ENCODE measurements at regions not wholly inside any gene's neighbourhood (a gene's known extent, or its start where the extent isn't known, plus 50 kb on each side); places are given as distances from the start of the nearest gene placed in this dataset.
A peak's percentile ranks its signal among the peaks of the same experiment; 100 is the strongest.

- no peak overlapping the region for H3K27ac ChIP-seq
- H3K4me1 ChIP-seq, result no peaks in the 10 kb centered on the region
- H3K4me3 ChIP-seq, result no peak overlapping the region
- no peak for DNase-seq (ENCODE audit: low spot score)
- Mint-ChIP-seq H3K27me3 (ENCODE audit: insufficient read depth, low read depth) (peaks cover 3% of the 10 kb centered on the region), H3K36me3 (no peaks in the 10 kb centered on the region), H3K27ac (no peak overlapping the region), H3K9me3 (no peaks in the 10 kb centered on the region), H3K4me3 (no peak overlapping the region), H3K4me1 (no peaks in the 10 kb centered on the region)
- no peak overlapping the region for H2AFZ ChIP-seq (replicated peaks)
- no peaks in the 10 kb centered on the region for H3F3A ChIP-seq (ENCODE audit: low read depth)
- no peaks in the 10 kb centered on the region for H3K9me3 ChIP-seq (ENCODE audit: low read depth)
- H3K9ac ChIP-seq, result no peak overlapping the region
- H3K79me2 ChIP-seq (ENCODE audit: low read depth), result no peaks in the 10 kb centered on the region
- no peaks in the 10 kb centered on the region for H4K20me1 ChIP-seq (ENCODE audit: low read depth)
- H3K36me3 ChIP-seq, result no peaks in the 10 kb centered on the region
- no peak for TF ChIP-seq EZH2 (IDR thresholded peaks at IDR 0.05)
- no peak for TF ChIP-seq CTCF (IDR thresholded peaks at IDR 0.05)
- no peak for TF ChIP-seq EZH2phosphoT487 (IDR thresholded peaks at IDR 0.05)
- peaks cover 27% of the 10 kb centered on the region for H3K27me3 ChIP-seq
- no peak overlapping the region for H3K4me2 ChIP-seq
Measured at GRCh38 chr14:37707716-37708115, 112.3 kb downstream of the TTC6 start.

DNA sequence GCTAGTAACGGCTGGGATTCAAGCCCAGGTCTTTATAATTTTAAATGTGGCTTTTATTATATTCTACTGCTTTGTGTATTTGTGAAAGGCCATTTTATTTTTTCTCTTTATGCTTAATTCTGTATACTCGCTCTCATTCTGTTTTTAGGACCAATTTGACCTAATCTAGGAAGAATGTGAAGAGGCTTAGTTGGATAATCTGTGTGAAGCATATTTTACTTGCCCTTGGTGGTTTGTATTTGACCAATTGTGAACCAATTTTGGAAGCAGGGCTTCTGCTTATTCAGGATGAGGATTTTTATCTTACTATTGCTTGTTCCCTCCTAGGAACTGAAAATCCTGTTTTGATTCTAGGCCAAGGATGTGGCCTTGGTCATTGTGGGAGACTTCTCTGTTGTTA lies 113.1 kb downstream of the TTC6 start:
- Histone ChIP-seq H3K27ac (no peak overlapping the region), H3K27me3 (peaks cover 25% of the 10 kb centered on the region), H3K4me2 (no peak overlapping the region), H3K9ac (no peak overlapping the region), H2AFZ (replicated peaks) (no peak overlapping the region), H4K20me1 (ENCODE audit: low read depth) (no peaks in the 10 kb centered on the region), H3F3A (ENCODE audit: low read depth) (no peaks in the 10 kb centered on the region), H3K79me2 (ENCODE audit: low read depth) (no peaks in the 10 kb centered on the region), H3K9me3 (ENCODE audit: low read depth) (no peaks in the 10 kb centered on the region), H3K4me1 (no peaks in the 10 kb centered on the region), H3K4me3 (no peak overlapping the region), H3K36me3 (no peaks in the 10 kb centered on the region)
- Mint-ChIP-seq H3K36me3 (no peaks in the 10 kb centered on the region), H3K27me3 (ENCODE audit: insufficient read depth, low read depth) (peaks cover 3% of the 10 kb centered on the region), H3K4me3 (no peak overlapping the region), H3K9me3 (no peaks in the 10 kb centered on the region), H3K27ac (no peak overlapping the region), H3K4me1 (no peaks in the 10 kb centered on the region)
- TF ChIP-seq EZH2 (IDR thresholded peaks at IDR 0.05), result no peak
- no peak for TF ChIP-seq CTCF (IDR thresholded peaks at IDR 0.05)
- no peak for DNase-seq (ENCODE audit: low spot score)

DNA sequence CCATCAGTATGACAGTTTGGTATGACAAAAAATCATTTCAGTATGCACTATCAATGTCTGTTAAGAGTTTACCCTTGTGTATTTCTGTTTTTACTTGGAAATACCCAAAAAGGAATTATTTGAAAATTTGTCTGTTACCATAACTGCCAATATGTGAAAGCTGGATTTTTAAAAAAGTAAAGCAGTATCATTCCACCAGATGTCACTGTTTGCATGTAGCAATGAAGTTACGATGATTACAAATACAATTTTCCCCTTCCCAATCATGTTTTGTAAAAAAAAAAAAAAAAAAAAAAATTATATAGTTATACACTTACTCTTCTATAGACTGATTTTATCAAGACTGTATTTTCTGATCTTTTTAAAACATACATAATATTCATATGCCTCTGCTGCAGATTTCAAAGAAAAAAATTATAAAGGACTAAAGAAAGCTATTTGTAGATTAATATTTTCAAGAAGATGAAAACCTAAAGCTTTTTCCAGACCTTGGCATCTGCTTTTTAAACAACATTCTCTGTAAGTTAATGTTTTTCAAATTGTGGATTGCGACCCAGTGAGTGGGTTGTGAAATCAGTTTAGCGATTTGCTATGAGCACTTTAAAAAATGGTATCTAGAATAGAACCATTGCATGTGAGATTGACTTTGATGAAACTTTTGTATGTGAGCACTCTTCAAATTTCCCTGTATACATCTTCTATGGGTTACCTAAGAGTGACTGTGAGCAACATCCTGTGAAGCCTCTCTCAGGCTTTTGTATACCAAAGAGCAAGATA lies 114.2 kb downstream of the TTC6 start:
- no peaks in the 10 kb centered on the region for H3K36me3 Mint-ChIP-seq
- Histone ChIP-seq H4K20me1 (ENCODE audit: low read depth) (no peaks in the 10 kb centered on the region), H3K4me3 (no peak overlapping the region), H3K27me3 (peaks cover 13% of the 10 kb centered on the region), H3K4me1 (no peaks in the 10 kb centered on the region), H3K4me2 (no peak overlapping the region), H3F3A (ENCODE audit: low read depth) (no peaks in the 10 kb centered on the region), H3K79me2 (ENCODE audit: low read depth) (no peaks in the 10 kb centered on the region), H2AFZ (replicated peaks) (no peak overlapping the region), H3K9ac (no peak overlapping the region), H3K9me3 (ENCODE audit: low read depth) (no peaks in the 10 kb centered on the region), H3K27ac (no peak overlapping the region), H3K36me3 (no peaks in the 10 kb centered on the region)
- H3K4me1 Mint-ChIP-seq, result no peaks in the 10 kb centered on the region
- H3K9me3 Mint-ChIP-seq, result no peaks in the 10 kb centered on the region
- TF ChIP-seq CTCF (IDR thresholded peaks at IDR 0.05) (peak; percentile 61), EZH2phosphoT487 (IDR thresholded peaks at IDR 0.05) (no peak)
- H3K4me3 Mint-ChIP-seq, result no peak overlapping the region
- H3K27me3 Mint-ChIP-seq (ENCODE audit: insufficient read depth, low read depth), result peaks cover 3% of the 10 kb centered on the region
- no peak for DNase-seq (ENCODE audit: low spot score)
- no peak overlapping the region for H3K27ac Mint-ChIP-seq
